Brain pericyte (primary cell): ENCODE measurements at regions not wholly inside any gene's neighbourhood (a gene's known extent, or its start where the extent isn't known, plus 50 kb on each side); places are given as distances from the start of the nearest gene placed in this dataset.
"Not testable (repeated sequence)": the region's sequence is repeated elsewhere in the genome, so short reads cannot be mapped to it uniquely, and the experiment has no call there.

Source experiments
- DNase-seq: peaks from one replicate; pipeline ENCODE4 v3.0.0-alpha.2; 2012; ENCODE audit warnings: low read depth, low spot score

DNA sequence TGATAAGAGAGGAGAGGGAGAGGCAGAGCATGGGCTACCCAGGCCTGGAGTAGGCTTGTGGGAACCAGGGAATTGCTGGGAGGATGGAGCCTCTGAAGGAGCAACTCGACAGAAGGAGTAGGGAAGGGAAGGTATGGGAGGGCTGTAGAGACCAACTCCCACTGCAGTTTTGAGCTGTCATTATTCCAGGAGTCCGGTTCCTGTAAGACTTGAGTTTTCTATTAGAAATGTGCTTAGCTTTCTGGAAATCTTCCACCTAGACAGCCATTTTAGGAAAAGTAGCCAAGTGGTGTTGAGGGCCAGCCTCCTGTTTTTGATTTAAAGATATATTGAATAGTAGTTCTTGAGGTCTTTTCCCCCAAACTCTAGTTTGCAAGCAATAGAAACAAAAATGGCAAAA lies 323.5 kb downstream of the LRRC70 start:
- no peak for DNase-seq

DNA sequence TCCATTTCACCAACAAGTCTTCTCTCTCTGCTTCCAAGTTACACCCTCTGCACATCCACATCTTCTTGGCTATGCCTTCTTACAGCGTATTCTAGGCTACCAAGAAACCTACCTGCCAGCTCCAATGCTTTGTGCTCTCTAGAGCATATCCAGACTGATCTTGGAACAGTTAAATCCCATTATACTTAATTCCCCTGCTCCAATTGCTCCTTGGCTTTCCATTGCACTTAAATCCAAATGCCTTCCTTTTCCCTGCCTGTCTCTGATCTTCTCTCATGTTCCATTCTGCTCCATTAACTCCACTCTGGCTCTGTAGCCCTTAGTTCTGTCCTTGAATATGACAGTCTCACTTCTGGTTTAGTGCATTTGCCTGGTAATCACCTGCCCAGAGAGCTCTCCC lies 322.4 kb downstream of the LRRC70 start:
- DNase-seq: no peak

DNA sequence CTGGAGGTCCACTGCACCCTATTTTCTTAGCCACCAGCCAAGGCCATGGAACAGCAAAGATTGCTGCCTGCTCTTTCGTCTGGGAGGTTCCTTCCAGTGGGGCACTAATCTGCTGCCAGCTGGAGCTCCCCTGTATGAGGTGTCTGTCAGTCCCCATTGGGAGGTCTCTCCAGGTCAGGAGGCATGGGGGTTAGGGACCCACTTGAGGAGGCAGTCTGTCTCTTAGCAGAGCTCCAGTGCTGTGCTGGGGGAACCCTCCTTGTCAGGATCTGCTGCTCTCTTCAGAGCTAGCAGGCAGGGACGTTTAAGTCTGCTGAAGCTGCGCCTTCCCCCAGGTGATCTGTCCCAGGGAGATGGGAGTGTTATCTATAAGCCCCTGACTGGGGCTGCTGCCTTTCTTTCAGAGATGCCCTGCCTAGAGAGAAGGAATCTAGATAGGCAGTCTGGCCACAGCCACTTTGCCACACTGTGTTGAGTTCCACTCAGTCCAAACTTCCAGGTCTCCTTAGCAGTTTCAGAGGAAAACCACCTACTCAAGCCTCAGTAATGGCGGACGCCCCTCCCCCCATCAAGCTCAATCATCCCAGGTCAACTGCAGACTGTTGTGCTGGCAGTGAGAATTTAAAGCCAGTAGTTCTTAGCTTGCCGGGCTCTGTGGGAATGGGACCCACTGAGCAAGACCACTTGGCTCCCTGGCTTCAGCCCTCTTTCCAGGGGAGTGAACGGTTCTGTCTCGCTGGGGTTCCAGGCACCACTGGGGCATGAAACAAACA lies 317.7 kb downstream of the LRRC70 start:
- no peak for DNase-seq

DNA sequence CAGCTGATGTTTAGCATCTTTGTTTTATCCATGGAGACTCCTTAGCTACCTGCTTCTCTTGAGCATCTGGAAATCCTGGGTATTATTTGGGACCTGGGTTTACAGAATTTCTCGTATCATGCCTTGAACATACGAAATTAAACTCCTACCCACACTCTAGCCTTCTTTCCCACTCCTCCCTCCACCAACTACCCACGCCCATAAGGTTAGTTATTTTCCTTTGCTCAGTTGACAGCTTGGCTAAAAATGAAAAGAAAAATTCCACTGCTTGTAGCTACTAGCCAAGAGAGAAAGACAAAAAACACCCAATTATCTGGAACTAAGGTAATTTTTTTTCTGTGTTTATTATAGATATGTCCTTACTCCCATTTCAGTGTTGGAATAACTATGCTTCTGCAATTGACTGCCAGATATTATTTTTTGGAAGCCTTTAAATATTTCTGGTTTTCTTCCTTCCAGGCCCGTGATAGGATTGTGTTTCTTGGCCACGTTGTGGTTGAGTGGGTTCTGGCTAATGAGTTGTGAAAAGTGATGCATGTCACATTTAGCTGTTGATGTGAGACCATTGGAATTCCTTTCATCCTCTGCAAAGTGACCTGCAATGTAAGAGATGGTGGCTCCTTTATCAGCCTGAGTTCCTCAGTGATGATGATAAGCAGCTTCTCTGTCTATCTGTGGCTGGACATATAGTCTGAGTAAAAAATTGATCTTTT lies 308.1 kb downstream of the LRRC70 start:
- DNase-seq: no peak

DNA sequence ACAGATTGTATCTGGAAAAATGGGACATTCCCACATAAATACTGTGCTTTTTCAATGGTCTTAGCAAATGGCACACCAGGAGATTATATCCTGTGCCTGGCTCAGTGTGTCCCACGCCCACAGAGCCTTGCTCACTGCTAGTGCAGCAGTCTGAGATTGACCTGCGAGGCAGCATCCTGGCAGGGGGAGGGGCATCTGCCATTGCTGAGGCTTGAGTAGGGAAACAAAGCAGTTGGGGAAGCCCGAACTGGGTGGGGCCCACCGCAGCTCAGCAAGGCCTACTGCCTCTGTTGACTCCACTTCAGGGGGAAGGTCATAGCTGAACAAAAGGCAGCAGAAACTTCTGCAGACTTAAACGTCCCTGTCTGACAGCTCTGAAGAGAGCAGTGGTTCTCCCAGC lies 258.7 kb downstream of the LRRC70 start:
- not testable (repeated sequence) for DNase-seq

DNA sequence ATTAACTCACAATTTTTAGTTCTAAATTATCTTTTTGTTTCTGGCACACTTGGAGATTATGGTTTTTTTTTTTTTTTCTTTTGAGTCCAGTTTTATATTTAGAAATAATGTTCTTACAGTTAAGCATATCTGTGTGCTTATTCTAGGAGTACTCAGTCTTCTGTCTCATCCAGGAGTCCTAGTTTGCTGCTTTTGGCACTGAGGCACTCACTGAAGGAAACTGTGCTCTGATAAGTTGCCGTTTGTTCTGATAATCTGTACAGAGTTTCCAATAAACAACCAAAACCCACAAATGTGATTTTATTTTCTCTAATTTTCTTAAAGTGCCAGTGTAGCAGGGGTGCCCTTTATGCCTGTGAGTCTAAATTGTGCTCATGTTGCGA lies 251.0 kb downstream of the LRRC70 start:
- no peak for DNase-seq

DNA sequence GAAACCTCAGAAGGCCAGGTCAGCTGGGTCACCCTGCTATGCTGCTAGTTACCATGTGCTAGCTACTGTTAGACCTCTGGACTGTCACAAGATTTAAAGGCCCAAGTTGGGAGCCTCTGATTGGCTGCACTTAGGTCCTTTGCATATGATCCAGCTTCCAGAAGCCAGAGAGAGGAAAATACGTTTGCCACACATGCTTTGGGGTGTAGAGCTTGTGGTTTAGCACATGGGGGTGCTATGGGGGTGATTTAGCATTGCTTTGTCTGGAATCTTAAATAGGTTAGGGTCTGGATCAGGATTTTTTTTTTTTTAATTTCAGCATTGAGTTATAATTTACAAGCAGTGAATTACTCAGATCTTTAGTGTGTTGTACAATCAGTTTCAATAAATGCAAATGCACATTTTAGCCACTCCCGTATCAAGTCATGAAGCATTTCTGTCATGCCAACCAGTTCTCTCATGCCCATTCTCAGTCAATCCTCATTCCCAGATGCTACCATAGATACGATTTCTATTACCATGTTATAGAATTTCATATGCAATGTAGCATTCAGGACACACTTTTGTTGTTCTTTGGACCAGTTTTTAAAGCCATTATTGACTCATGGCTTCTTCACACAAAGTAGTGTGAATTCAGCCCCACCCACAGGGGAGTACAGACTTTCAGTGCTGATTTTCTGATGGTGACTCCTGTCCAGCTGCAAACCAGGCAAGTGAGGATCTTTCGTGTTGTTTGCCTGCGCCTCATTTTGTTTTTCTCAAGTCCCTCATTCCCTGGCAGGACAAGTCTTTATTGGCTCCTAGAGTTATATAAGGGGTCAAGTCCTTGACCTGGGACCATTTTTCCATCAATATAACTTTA lies 250.4 kb downstream of the LRRC70 start:
- DNase-seq: no peak

DNA sequence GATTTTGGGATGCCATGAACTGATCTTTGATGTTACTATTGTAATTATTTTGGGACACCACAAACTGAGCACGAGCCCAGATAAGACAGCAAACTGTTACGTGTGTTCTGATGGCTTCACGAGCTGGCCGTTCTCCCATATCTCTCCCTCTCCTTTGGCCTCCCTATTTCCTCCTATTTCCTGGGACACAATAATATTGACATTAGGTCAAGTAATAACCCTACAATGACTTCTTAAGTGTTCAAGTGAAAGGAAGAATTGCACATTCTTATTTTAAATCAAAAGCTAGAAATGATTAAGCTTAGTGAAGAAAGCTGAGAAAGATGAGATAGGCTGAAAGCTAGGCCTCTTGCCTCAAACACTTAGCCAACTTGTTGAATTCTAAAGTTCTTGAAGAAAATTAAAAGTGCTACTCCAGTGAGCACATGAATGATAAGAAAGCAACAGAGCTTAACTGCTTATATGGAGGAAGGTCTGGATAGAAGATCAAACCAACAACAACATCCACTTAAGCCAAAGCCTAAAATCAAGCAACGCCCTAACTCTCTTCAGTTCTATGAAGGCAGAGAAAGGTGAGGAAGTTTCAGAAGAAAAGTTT lies 247.1 kb downstream of the LRRC70 start:
- DNase-seq: no peak

DNA sequence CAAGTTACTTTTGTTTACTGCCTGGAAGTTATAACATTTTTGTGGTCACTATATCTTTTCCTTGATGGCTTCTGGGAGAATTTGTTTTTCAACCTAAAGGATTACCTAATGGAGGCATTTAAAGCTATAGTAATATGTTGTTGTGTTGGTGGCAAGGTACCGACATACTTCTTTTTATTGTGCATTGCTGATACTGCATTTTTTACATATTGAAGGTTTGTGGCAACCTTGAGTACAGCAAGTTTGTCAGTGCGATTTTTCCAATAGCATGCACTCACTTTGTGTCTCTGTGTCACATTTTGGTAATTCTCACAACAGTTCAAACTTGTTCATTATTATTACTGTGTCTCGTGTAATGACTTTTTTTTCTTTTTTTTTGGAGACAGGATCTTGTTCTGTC lies 246.3 kb downstream of the LRRC70 start:
- no peak for DNase-seq

DNA sequence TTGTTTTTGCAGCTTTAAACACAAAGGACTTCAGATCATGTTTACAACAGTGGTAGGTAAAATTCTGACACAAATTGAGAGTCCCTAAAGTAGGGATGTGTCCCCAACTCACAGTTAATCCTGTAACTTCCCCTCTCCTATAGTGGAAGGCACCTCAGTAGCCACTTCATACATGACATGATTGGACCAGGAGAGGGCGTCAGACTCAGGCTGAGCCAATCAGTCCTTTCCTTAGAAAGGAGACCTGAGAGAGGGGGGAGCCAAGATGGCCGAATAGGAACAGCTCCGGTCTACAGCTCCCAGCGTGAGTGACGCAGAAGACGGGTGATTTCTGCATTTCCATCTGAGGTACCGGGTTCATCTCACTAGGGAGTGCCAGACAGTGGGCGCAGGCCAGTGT lies 238.4 kb downstream of the LRRC70 start:
- not testable (repeated sequence) for DNase-seq

DNA sequence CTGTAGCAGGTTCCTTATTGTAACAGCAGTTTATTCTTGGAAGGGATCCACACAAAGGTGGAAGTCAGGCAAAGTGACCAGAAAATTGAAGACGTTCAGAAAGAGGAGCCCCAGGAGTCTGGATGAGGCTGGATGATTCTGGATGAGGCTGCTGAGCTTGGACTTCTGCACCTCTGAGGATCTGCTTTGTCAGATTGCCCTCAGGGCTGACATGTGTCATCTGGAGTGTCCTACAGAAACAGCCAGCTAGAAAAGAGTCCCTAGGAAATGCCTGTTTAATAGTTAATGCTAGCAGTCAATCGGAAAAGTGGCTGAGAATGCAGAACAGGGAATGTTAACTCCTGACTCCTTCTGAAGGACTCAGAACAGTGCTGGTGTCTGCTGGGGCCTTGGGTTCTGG lies 236.4 kb downstream of the LRRC70 start:
- DNase-seq: no peak

DNA sequence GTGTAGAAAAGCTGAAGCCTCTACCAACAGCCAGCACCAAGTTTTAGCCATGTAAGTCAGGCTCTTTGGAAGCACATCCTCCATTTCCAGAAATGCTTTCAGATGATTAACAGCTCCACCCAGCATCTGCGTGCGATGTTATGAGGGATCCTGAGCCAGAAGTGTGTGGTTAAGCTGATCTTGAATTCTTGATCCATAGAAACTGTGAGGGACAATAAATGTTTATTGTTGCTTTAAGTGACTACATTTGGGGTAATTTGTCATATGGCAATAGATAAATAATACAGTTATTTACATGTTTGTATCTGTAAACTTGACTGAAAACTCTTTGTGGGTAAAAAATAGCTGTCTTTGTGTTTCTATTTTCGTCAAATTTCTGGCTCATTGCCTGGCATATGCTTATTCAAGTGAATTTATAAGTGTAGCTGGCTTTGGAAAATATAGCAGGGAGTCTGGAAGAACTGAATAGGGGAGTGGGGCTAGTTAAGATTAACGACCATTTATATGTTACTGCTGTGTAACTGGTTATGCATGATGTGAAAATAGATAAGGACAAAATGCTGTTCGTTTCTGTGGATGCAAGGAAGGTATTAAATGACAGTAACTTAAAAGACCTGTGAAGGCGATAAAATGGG lies 234.1 kb downstream of the LRRC70 start:
- DNase-seq: no peak

DNA sequence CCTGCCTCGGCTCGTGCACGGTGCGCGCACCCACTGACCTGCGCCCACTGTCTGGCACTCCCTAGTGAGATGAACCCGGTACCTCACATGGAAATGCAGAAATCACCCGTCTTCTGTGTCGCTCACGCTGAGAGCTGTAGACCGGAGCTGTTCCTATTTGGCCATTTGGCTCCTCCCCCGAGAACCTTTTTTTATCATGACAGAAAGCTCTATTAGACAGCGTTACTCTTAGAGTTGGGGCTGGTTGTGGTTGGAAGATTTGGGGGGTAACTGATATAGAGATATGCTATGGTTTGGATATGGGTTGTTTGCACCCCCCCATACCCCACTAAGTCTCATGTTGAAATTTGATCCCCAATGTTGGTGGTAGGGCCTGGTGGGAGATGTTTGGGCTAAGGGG lies 226.2 kb downstream of the LRRC70 start:
- not testable (repeated sequence) for DNase-seq

DNA sequence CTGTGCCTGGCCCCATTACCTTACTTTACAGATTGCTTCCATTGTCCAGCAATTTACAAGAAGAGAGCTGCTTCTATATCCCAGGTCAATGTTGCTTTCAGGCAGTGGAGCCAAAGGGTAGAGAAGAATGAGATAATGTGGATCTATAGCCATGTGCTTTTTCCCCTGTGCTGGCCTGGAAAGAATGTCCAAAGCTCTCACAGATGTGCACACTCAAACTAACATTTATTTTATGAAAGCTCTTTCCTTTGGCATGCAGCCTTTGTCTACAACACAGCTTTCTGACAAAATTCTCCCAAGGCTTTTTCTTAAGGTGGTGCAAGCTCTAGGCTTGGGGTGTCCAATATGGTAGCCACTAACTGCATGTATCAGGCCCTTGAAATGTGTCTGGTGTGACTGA lies 217.3 kb downstream of the LRRC70 start:
- DNase-seq: no peak

DNA sequence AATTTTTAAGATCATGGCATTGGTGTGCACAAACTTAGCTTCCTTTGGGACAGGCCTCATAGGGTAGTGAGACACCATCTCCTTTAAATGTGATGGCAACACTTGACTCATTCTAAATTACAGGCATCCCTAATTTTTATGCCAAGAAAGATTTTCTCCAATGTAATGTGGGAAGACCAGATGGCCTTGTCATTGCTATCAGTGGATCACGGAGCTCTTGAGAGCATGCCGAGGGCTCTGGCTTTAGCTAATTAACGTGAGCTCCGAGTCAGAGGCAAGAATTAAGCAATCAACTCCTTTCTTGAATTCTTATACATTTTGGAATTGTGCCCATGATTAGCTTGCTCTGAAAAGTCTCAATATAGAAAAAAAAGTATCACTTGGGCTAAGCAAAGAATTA lies 215.8 kb downstream of the LRRC70 start:
- DNase-seq: no peak

DNA sequence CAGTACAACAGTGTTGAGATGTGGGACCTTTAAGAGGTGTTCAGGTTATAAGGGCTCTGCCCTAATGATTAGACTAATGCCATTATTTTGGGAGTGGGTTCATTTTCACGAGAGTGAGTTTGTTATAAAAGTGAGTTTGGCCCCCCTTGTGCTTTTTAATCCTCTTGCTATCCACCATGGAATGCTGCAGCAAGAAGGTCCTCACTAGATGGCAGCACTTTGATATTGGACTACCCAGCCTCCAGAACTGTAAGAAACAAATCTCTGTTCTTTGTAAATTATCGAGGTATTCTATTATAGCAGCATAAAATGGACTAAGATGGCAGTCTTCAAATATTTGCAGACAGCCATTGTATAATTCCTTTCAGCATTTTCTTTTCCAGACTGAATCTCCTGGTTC lies 212.4 kb downstream of the LRRC70 start:
- no peak for DNase-seq

DNA sequence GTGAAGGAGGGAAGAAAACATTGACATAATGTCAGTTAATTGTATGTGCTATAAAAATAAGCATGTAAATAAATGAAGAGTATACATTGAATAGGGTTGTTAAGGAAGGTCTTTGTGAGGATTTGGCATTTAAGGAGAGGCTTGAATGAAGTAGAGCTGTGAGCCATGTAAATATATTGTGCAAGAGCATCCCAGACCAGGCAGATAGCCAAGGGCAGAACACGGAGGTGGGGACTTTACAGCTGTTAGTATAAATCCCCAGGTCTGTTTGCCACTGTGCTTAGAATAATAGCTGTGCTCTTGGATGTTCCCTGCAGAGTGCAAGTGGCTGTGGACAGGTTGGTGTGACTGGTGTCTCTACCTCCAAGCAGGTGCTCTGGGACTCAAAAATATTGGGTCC lies 211.7 kb downstream of the LRRC70 start:
- DNase-seq: no peak

DNA sequence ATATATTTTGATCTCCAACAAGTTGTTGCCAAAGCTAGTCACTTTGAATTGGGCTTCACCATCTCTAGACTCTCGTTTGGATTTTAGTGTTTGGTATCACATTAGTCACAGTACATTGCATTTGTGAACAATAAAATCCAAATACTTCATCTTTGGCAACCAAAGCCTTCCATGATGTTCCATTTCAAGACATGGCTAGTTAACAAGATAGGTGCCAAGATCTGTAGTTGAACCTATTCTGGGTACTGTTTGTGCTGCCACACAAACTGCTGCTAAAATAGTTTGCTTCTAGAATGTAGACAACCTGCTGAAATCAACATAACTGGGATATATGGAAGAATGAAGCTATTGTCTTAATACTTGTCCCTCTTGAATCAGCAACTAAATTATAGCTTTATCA lies 207.5 kb downstream of the LRRC70 start:
- DNase-seq: no peak

DNA sequence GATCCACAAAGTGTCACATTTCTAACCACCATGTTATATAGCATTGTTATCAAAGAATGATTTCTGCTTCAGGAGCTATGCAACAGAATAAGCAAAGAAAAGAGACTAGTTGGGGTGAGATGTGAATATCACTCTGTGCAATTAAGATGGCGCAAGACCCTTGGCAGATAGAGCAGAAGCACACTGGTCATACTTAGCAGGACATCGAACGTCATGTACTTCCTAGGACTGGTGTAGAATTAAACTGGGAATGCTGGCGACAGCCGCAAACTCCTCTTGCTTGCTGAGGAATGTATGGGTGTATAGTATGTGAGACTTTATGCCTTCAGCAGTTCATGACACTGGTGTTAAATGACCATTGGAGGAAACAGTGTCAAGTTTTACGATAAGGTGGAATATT lies 207.0 kb downstream of the LRRC70 start:
- DNase-seq: no peak

DNA sequence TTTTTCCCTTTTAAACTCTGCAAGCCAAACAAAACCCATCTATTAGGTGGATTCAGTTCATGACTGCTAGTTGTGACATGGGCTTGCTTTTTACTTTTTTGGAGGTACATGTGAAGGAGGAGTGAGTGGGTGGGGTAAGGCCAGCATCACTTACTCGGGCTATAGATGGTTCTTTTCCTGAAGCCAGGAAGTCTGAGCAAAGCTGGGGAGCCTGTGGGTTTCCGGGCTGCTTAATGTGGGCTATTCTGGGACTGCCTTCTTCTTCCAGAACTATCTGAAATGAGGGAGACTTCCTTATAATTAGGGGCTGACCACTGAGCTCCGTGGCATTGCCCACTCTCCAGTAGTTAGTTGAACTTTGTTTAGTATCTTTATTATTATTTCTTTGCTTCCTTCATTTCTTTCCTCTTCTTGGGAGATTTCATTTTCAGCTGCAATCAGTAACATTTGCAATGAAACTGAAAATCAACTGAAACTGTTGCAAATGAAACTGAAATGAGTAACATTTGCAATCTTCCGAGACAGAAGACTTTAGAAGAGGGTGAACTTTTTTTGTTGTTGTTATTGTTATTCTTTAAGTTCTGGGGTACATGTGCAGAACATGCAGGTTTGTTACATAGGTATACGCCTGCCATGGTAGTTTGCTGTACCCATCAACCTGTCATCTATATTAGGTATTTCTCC lies 204.9 kb downstream of the LRRC70 start:
- DNase-seq: no peak

DNA sequence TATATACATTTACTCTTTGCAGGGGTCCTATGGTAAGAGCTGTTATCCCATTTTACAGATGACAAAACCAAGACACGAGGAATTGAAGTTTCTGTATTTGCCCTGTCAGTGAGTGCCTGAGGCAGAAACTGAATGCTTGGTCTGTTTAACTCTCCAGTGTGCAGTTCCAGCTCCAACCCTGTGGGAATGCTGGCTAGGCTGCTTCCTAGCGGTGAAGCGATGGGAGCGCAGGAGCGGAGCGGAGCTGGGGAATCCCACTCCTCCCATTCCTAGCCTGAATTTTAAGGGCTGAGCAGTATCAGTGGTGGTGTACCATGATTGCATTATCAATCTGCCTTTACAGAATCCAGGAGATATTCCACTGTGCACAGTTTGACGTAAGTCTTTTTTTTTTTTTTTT lies 202.3 kb downstream of the LRRC70 start:
- DNase-seq: no peak
